H9 (cell line): ENCODE measurements at regions not wholly inside any gene's neighbourhood (a gene's known extent, or its start where the extent isn't known, plus 50 kb on each side); places are given as distances from the start of the nearest gene placed in this dataset.

Experiments used
- DNase-seq: peaks from one replicate; pipeline ENCODE4 v3.0.0-alpha.2; 2017
- H2AFZ ChIP-seq: one replicate; pipeline ENCODE4 v1.6.1; 2013; ENCODE audit warnings: mild to moderate bottlenecking, low read length, control low read depth, moderate library complexity
- H2AK5ac ChIP-seq: 2 replicates; pipeline ENCODE4 v1.6.1; 2013; ENCODE audit warnings: low read length, control low read depth, mixed read lengths; ENCODE audit not compliant: insufficient read length
- H2BK120ac ChIP-seq: one replicate; pipeline ENCODE4 v1.6.1; 2013; ENCODE audit warnings: low read depth, mild to moderate bottlenecking, low read length, control low read depth, inconsistent platforms; ENCODE audit not compliant: poor library complexity, severe bottlenecking
- H2BK12ac ChIP-seq: 2 replicates; pipeline ENCODE4 v1.6.1; 2013; ENCODE audit warnings: low read length, control low read depth, mixed read lengths, low read depth; ENCODE audit not compliant: insufficient read length
- H2BK15ac ChIP-seq: 2 replicates; pipeline ENCODE4 v1.6.1; 2013; ENCODE audit warnings: low read depth, low read length, control low read depth
- H2BK20ac ChIP-seq: one replicate; pipeline ENCODE4 v1.6.1; 2013; ENCODE audit warnings: low read depth, mild to moderate bottlenecking, low read length, control low read depth, inconsistent platforms; ENCODE audit not compliant: poor library complexity, severe bottlenecking
- H2BK5ac ChIP-seq: 2 replicates; pipeline ENCODE4 v1.6.1; 2013; ENCODE audit warnings: low read length, control low read depth, mixed read lengths; ENCODE audit not compliant: insufficient read length
- H3K14ac ChIP-seq: 2 replicates; pipeline ENCODE4 v1.6.1; 2013; ENCODE audit warnings: low read length, control low read depth; ENCODE audit not compliant: insufficient read depth
- H3K18ac ChIP-seq: 2 replicates; pipeline ENCODE4 v1.6.1; 2013; ENCODE audit warnings: low read depth, mild to moderate bottlenecking, mixed read lengths, low read length, control low read depth; ENCODE audit not compliant: insufficient read length
- H3K23ac ChIP-seq: 2 replicates; pipeline ENCODE4 v1.6.1; 2013; ENCODE audit warnings: low read length, control low read depth, mixed read lengths, low read depth; ENCODE audit not compliant: insufficient read length
- H3K23me2 ChIP-seq: 2 replicates; pipeline ENCODE4 v1.6.1; 2013; ENCODE audit warnings: low read depth, mild to moderate bottlenecking, mixed read lengths, low read length, control low read depth; ENCODE audit not compliant: insufficient read length, poor library complexity, severe bottlenecking
- H3K27ac ChIP-seq: 2 replicates; pipeline ENCODE4 v1.5.1; 2013; ENCODE audit warnings: low read length, control low read depth, mixed read lengths, low read depth; ENCODE audit not compliant: insufficient read length
- H3K27me3 ChIP-seq: 2 replicates; pipeline ENCODE4 v1.6.1; 2013; ENCODE audit warnings: low read length, control low read depth, inconsistent platforms; ENCODE audit not compliant: insufficient read depth
- H3K4ac ChIP-seq: 2 replicates; pipeline ENCODE4 v1.6.1; 2013; ENCODE audit warnings: low read depth, mild to moderate bottlenecking, control low read depth, inconsistent platforms, low read length, moderate library complexity
- H3K4me1 ChIP-seq: 2 replicates; pipeline ENCODE4 v1.6.1; 2013; ENCODE audit warnings: low read length, control low read depth, inconsistent platforms; ENCODE audit not compliant: insufficient read depth
- H3K4me2 ChIP-seq: 2 replicates; pipeline ENCODE4 v1.6.1; 2013; ENCODE audit warnings: low read length, control low read depth, mixed read lengths; ENCODE audit not compliant: insufficient read length, insufficient read depth
- H3K56ac ChIP-seq: 2 replicates; pipeline ENCODE4 v1.6.1; 2013; ENCODE audit warnings: low read depth, mild to moderate bottlenecking, mixed read lengths, low read length, control low read depth; ENCODE audit not compliant: insufficient read length
- H3K79me1 ChIP-seq: 2 replicates; pipeline ENCODE4 v1.6.1; 2013; ENCODE audit warnings: low read depth, mild to moderate bottlenecking, moderate library complexity, low read length, control low read depth, inconsistent platforms; ENCODE audit not compliant: insufficient read depth, poor library complexity, severe bottlenecking
- H3K79me2 ChIP-seq: 2 replicates; pipeline ENCODE4 v1.6.1; 2013; ENCODE audit warnings: low read length, control low read depth, inconsistent platforms; ENCODE audit not compliant: insufficient read depth
- H3K9ac ChIP-seq: 2 replicates; pipeline ENCODE4 v1.6.1; 2013; ENCODE audit warnings: low read length, control low read depth, mixed read lengths; ENCODE audit not compliant: insufficient read length; ENCODE audit errors: extremely low read depth
- H3K9me3 ChIP-seq: one replicate; pipeline ENCODE4 v1.6.1; 2013; ENCODE audit warnings: low read depth, low read length, inconsistent platforms; ENCODE audit not compliant: control insufficient read depth
- H3T11ph ChIP-seq: one replicate; pipeline ENCODE4 v1.6.1; 2013; ENCODE audit warnings: mild to moderate bottlenecking, low read length, control low read depth, inconsistent platforms
- H4K20me1 ChIP-seq: one replicate; pipeline ENCODE4 v1.6.1; 2013; ENCODE audit not compliant: control insufficient read depth, insufficient read length, insufficient read depth
- H4K5ac ChIP-seq: 2 replicates; pipeline ENCODE4 v1.6.1; 2013; ENCODE audit warnings: low read depth, mild to moderate bottlenecking, mixed read lengths, low read length, control low read depth; ENCODE audit not compliant: insufficient read length
- H4K8ac ChIP-seq: replicated peaks from 2 replicates; pipeline ENCODE4 v1.6.1; 2013; ENCODE audit warnings: low read length, control low read depth, mixed read lengths, low read depth; ENCODE audit not compliant: insufficient read length
- H4K91ac ChIP-seq: 2 replicates; pipeline ENCODE4 v1.6.1; 2013; ENCODE audit warnings: low read depth, mild to moderate bottlenecking, moderate library complexity, mixed read lengths, low read length, control low read depth; ENCODE audit not compliant: insufficient read length
- H3K27ac Mint-ChIP-seq, 3 experiments: 2 replicates in 2 of 3; 3 replicates in 1 of 3; pipeline ENCODE4 v1.8.0; 2020 to 2021; ENCODE audit warnings: mixed read lengths in 3 of 3, mild to moderate bottlenecking in 1 of 3, moderate library complexity in 1 of 3
- H3K27me3 Mint-ChIP-seq: 2 replicates; pipeline ENCODE4 v1.8.0; 2021; ENCODE audit warnings: low read depth, mild to moderate bottlenecking, moderate library complexity, mixed read lengths
- H3K36me3 Mint-ChIP-seq, 3 experiments: 2 replicates in 2 of 3; 3 replicates in 1 of 3; pipeline ENCODE4 v1.8.0; 2020 to 2021; ENCODE audit warnings: low read depth in 3 of 3, mixed read lengths in 3 of 3; ENCODE audit not compliant: insufficient read depth in 1 of 3
- H3K4me1 Mint-ChIP-seq, 2 experiments: 2 replicates each; pipeline ENCODE4 v1.8.0; 2020; ENCODE audit warnings: mixed read lengths in 2 of 2
- H3K4me3 Mint-ChIP-seq, 2 experiments: 2 replicates in 1 of 2; 3 replicates in 1 of 2; pipeline ENCODE4 v1.8.0; 2020 to 2021; ENCODE audit warnings: mild to moderate bottlenecking in 2 of 2, mixed read lengths in 2 of 2, moderate library complexity in 1 of 2
- H3K9me3 Mint-ChIP-seq, 2 experiments: 2 replicates in 1 of 2; 3 replicates in 1 of 2; pipeline ENCODE4 v1.8.0; 2020; ENCODE audit warnings: mild to moderate bottlenecking in 2 of 2, mixed read lengths in 2 of 2, moderate library complexity in 1 of 2
- WGBS: extraction: QIAGEN DNeasy Blood & Tissue Kit; methylation state at CpG from one replicate; pipeline ENCODE4 v1.1.7; 2013; ENCODE audit warnings: missing lambda C conversion rate, low lambda C conversion rate, mixed read lengths; ENCODE audit not compliant: insufficient read length; ENCODE audit errors: extremely low coverage; 5-methylcytosine and 5-hydroxymethylcytosine counted together
- TF ChIP-seq, protein P1 (sequence below): fragments of 200-600 bp; sonication (generic); conservative IDR thresholded peaks from 3 replicates; pipeline ENCODE4 v1.8.0; 2021; ENCODE audit warnings: antibody characterized with exemption, mild to moderate bottlenecking

GRCh38 chr9:92187989-92188714 is 72.9 kb upstream of the SPTLC1 start:
- Histone ChIP-seq H2BK15ac (no peak overlapping the region), H2AFZ (no peak overlapping the region), H3K23me2 (no peaks in the 10 kb centered on the region), H2BK20ac (no peak overlapping the region), H3K23ac (no peak overlapping the region), H3K4me2 (no peak overlapping the region), H4K5ac (no peak overlapping the region), H3K27me3 (no peaks in the 10 kb centered on the region), H3K79me1 (no peaks in the 10 kb centered on the region), H3K9me3 (no peaks in the 10 kb centered on the region), H3K4me1 (no peaks in the 10 kb centered on the region), H4K20me1 (no peaks in the 10 kb centered on the region), H3K27ac (no peak overlapping the region), H3K79me2 (no peaks in the 10 kb centered on the region), H3K14ac (no peak overlapping the region), H3T11ph (no peak overlapping the region), H2BK5ac (no peak overlapping the region), H2BK120ac (no peak overlapping the region), H4K91ac (no peak overlapping the region), H2BK12ac (no peak overlapping the region), H3K56ac (no peak overlapping the region), H3K9ac (no peak overlapping the region), H3K4ac (no peak overlapping the region), H4K8ac (no peak overlapping the region), H2AK5ac (no peak overlapping the region), H3K18ac (no peak overlapping the region)
- Mint-ChIP-seq H3K36me3 (no peaks in the 10 kb centered on the region), H3K4me1 (peaks cover 2 to 9% of the 10 kb centered on the region in 2 experiments; a peak in 3 of 4 replicates), H3K9me3 (peaks cover 0 to 3% of the 10 kb centered on the region in 2 experiments; a peak in 1 of 5 replicates), H3K4me3 (no peak overlapping the region), H3K27me3 (no peaks in the 10 kb centered on the region), H3K27ac (no peak overlapping the region)
- no CpG with 5 or more reads among the region's 10 CpGs for WGBS
- TF ChIP-seq, protein P1, sequence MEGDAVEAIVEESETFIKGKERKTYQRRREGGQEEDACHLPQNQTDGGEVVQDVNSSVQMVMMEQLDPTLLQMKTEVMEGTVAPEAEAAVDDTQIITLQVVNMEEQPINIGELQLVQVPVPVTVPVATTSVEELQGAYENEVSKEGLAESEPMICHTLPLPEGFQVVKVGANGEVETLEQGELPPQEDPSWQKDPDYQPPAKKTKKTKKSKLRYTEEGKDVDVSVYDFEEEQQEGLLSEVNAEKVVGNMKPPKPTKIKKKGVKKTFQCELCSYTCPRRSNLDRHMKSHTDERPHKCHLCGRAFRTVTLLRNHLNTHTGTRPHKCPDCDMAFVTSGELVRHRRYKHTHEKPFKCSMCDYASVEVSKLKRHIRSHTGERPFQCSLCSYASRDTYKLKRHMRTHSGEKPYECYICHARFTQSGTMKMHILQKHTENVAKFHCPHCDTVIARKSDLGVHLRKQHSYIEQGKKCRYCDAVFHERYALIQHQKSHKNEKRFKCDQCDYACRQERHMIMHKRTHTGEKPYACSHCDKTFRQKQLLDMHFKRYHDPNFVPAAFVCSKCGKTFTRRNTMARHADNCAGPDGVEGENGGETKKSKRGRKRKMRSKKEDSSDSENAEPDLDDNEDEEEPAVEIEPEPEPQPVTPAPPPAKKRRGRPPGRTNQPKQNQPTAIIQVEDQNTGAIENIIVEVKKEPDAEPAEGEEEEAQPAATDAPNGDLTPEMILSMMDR, result no peak
- no peak for DNase-seq
